Gastroesophageal sphincter (tissue), 3 donors: ENCODE measurements at regions not wholly inside any gene's neighbourhood (a gene's known extent, or its start where the extent isn't known, plus 50 kb on each side); places are given as distances from the start of the nearest gene placed in this dataset.

Experiments
- CTCF ChIP-seq, 4 experiments: fragments of 200-600 bp in 2 of 4; fragments of 450-650 bp in 2 of 4; sonication (generic) in 1 of 4; IDR thresholded peaks; one replicate each; pipeline ENCODE4 v1.5.1; 2017 to 2019; ENCODE audit warnings: antibody characterized with exemption in 4 of 4, mild to moderate bottlenecking in 2 of 4, moderate library complexity in 2 of 4
- EP300 ChIP-seq: sonication (generic); formaldehyde crosslinking; IDR thresholded peaks from one replicate; pipeline ENCODE4 v1.6.1; 2017; ENCODE audit warnings: antibody characterized with exemption, mild to moderate bottlenecking
- POLR2AphosphoS5 ChIP-seq: sonication (generic); formaldehyde crosslinking; IDR thresholded peaks from one replicate; pipeline ENCODE4 v1.6.1; 2017; ENCODE audit warnings: antibody characterized with exemption

GRCh38 chr5:50576265-50576664, 90.2 kb upstream of the PARP8 start:
- TF ChIP-seq CTCF (IDR thresholded peaks at IDR 0.05) (no peak), POLR2AphosphoS5 (no peak), EP300 (no peak)
